HepG2 (cell line): ENCODE measurements at regions not wholly inside any gene's neighbourhood (a gene's known extent, or its start where the extent isn't known, plus 50 kb on each side); places are given as distances from the start of the nearest gene placed in this dataset.

Experiments used
- CTCF ChIP-seq: sonication (generic); formaldehyde crosslinking; IDR thresholded peaks from 2 replicates; pipeline ENCODE4 v1.5.0; 2020; ENCODE audit warnings: mild to moderate bottlenecking, missing genetic modification reagents, moderate library complexity
- MAX ChIP-seq: IDR thresholded peaks from 2 replicates; pipeline ENCODE4 v1.6.1; 2012; ENCODE audit warnings: inconsistent platforms
- ZNF501 ChIP-seq: sonication (generic); formaldehyde crosslinking; IDR thresholded peaks from 2 replicates; pipeline ENCODE4 v1.5.1; 2020; ENCODE audit warnings: mild to moderate bottlenecking, moderate library complexity, missing genetic modification reagents

DNA sequence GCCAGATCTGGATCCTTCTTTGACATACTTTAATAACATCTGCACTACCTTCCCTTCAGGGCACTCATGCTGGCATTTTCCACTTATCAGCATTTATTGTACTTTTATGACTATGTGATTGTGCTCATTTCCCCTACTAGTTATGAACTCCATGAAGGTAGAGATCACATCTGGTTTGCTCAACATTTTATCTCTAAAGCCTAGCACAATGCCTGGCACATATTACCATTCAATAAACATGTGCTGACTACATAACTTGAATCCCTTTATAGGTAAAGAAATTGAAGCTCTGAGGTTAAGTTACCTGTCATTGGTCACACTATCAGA lies 221.2 kb downstream of the HHIPL2 start:
- no peak for TF ChIP-seq MAX
- no peak for TF ChIP-seq ZNF501
- no peak for TF ChIP-seq CTCF (CRISPR knock-in tag)
